ENCODE measurements at regions not wholly inside any gene's neighbourhood (a gene's known extent, or its start where the extent isn't known, plus 50 kb on each side); places are given as distances from the start of the nearest gene placed in this dataset.

DNA sequence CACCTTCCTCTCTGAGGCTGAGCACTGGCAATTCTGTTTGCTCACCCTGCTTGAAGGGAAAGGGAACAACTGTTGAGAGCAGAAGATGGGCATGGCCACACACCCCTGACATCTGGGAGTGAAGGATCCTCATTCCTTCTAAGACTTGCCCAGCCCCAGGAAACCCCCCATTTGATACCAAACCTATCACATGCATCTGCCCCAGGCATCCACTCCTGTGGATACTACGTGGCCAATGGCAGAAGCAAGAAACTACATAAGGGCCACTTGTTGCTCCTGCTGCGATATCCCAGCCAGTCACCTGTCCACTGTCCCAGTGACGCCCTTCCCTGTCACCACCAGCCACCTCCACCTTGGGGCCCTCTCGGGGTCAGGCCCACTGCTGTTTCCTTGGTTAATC, 185.2 kb downstream of the SMAD2 start:
- Histone ChIP-seq H3K9ac (no peak overlapping the region), H3K27me3 (ENCODE audit: insufficient read depth) (no peaks in the 10 kb centered on the region), H3F3A (replicated peaks; ENCODE audit: insufficient read depth) (no peaks in the 10 kb centered on the region), H3K79me2 (ENCODE audit: insufficient read depth) (no peaks in the 10 kb centered on the region), H3K9me2 (no peaks in the 10 kb centered on the region), H3K4me2 (no peak overlapping the region), H3K36me3 (replicated peaks in 1 of 2; ENCODE audit: control insufficient read depth in 1 of 2, insufficient read depth in 2 of 2, low read length in 1 of 2) (no peaks in the 10 kb centered on the region), H4K20me1 (ENCODE audit: insufficient read depth) (no peaks in the 10 kb centered on the region), H3K4me1 (ENCODE audit: control insufficient read depth in 1 of 2, insufficient read depth in 2 of 2, low read depth in 1 of 2, low read length in 1 of 2) (peaks cover 0 to 4% of the 10 kb centered on the region in 2 experiments; a peak in 1 of 4 replicates), H3K27ac (ENCODE audit: low read depth in 2 of 2, low read length in 1 of 2) (no peak overlapping the region), H3K9me3 (no peaks in the 10 kb centered on the region; the same call in 1 of the 2 replicates), H3K4me3 (ENCODE audit: low read depth in 2 of 2, low read length in 1 of 2) (no peak overlapping the region), H2AFZ (ENCODE audit: low read depth) (no peak overlapping the region)
- POLR2A ChIA-PET = interaction anchor here (0.7 kb wide), 1 partner anchor 352 kb away, joined by 3 read pairs; no protein-coding TSS in a partner anchor
- TF ChIP-seq NRF1 (IDR thresholded peaks at IDR 0.05; ENCODE audit: low read depth, low read length) (no peak), JUND (IDR thresholded peaks at IDR 0.05) (no peak), SIN3A (IDR thresholded peaks at IDR 0.05; ENCODE audit: borderline replicate concordance, low read depth, low read length) (no peak), EP300 (IDR thresholded peaks at IDR 0.05; ENCODE audit: borderline replicate concordance in 1 of 2, low read depth in 1 of 2, low read length in 1 of 2) (no peak), MEF2A (IDR thresholded peaks at IDR 0.05; ENCODE audit: borderline replicate concordance, low read depth) (no peak), CHD2 (IDR thresholded peaks at IDR 0.05; ENCODE audit: low read length, partially characterized antibody) (no peak), POLR2AphosphoS5 (IDR thresholded peaks at IDR 0.05; ENCODE audit: low read depth, low read length) (no peak), SMC3 (IDR thresholded peaks at IDR 0.05; ENCODE audit: low read depth, low read length) (no peak), FOXM1 (IDR thresholded peaks at IDR 0.05; ENCODE audit: low read depth) (no peak), EZH2phosphoT487 (IDR thresholded peaks at IDR 0.05; ENCODE audit: borderline replicate concordance, low read depth) (no peak), GATA2 (CRISPR knock-in tag; IDR thresholded peaks at IDR 0.05) (no peak), MXI1 (IDR thresholded peaks at IDR 0.05; ENCODE audit: low read depth, low read length) (no peak), YY1 (IDR thresholded peaks at IDR 0.05; ENCODE audit: low read depth) (no peak)
- TF ChIP-seq, protein P1, sequence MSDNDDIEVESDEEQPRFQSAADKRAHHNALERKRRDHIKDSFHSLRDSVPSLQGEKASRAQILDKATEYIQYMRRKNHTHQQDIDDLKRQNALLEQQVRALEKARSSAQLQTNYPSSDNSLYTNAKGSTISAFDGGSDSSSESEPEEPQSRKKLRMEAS (IDR thresholded peaks at IDR 0.05; ENCODE audit: low read depth) = no peak
- WGBS (ENCODE audit: low lambda C conversion rate) = 48% methylated on average over 4 of the region's 4 CpGs
- CTCF ChIA-PET = interaction anchor here (0.6 to 4.6 kb wide), 5 partner anchors 10 to 530 kb away, joined by 3 to 95 read pairs (median 3); no protein-coding TSS in a partner anchor
- DNase-seq = no peak

DNA sequence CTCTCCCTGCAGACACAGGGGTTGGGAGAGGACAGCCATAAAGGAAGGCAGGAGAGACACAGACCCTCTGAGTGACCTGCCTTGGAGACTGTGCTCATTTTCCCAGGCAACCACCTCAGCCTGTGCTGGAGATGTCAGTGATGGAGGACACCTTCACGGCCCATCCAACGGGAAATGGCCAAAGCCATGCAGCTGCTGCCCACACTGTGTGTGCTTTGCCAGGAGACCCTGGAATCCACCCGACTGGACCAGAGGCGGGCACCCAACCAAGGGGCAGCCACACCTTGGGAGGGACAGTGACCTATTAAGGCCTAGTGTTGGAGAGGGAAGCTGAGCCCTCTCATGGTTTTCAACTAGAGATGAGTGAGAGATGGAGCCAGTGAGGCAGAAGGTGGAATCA, 192.5 kb downstream of the SMAD2 start:
- CTCF ChIA-PET = interaction anchor here (6.1 kb wide), 1 partner anchor 10 kb away, joined by 34 read pairs; no protein-coding TSS in a partner anchor
- DNase-seq = no peak

More for the DNA sequence above, 192.5 kb downstream of the SMAD2 start:
- Histone ChIP-seq H3K27me3 (ENCODE audit: insufficient read depth) (no peaks in the 10 kb centered on the region), H3K36me3 (replicated peaks in 1 of 2; ENCODE audit: control insufficient read depth in 1 of 2, insufficient read depth in 2 of 2, low read length in 1 of 2) (no peaks in the 10 kb centered on the region), H3K9me3 (no peaks in the 10 kb centered on the region; the same call in 1 of the 2 replicates), H3K4me3 (ENCODE audit: low read depth in 2 of 2, low read length in 1 of 2) (no peak overlapping the region), H3K79me2 (ENCODE audit: insufficient read depth) (no peaks in the 10 kb centered on the region), H2AFZ (ENCODE audit: low read depth) (no peak overlapping the region), H3K27ac (ENCODE audit: low read depth in 2 of 2, low read length in 1 of 2) (no peak overlapping the region), H3K4me2 (no peak overlapping the region), H3K9me2 (no peaks in the 10 kb centered on the region), H3K9ac (no peak overlapping the region), H3K4me1 (ENCODE audit: control insufficient read depth in 1 of 2, insufficient read depth in 2 of 2, low read depth in 1 of 2, low read length in 1 of 2) (no peaks in the 10 kb centered on the region), H4K20me1 (ENCODE audit: insufficient read depth) (no peaks in the 10 kb centered on the region), H3F3A (replicated peaks; ENCODE audit: insufficient read depth) (no peaks in the 10 kb centered on the region)
- POLR2A ChIA-PET = interaction anchor here (0.7 kb wide), 1 partner anchor 193 kb away, joined by 3 read pairs; no protein-coding TSS in a partner anchor
- TF ChIP-seq FOXM1 (IDR thresholded peaks at IDR 0.05; ENCODE audit: low read depth) (no peak), GABPA (IDR thresholded peaks at IDR 0.05; ENCODE audit: low read depth) (no peak), SMC3 (IDR thresholded peaks at IDR 0.05; ENCODE audit: low read depth, low read length) (no peak), RAD21 (IDR thresholded peaks at IDR 0.05; ENCODE audit: low read length) (no peak)
- WGBS (ENCODE audit: low lambda C conversion rate) = 38% methylated on average over 4 of the region's 4 CpGs

Data from SK-N-SH (cell line).